Ovary (tissue), 3 donors: ENCODE measurements at regions not wholly inside any gene's neighbourhood (a gene's known extent, or its start where the extent isn't known, plus 50 kb on each side); places are given as distances from the start of the nearest gene placed in this dataset.

Experiments
- CTCF ChIP-seq, 3 donors: fragments of 450-650 bp in 2 of 3; fragments of 200-600 bp in 1 of 3; IDR thresholded peaks; one replicate each; pipeline versions ENCODE4 v1.5.1 to v1.8.0; 2016 to 2022; ENCODE audit warnings: antibody characterized with exemption in 3 of 3, mild to moderate bottlenecking in 1 of 3
- EP300 ChIP-seq: sonication (generic); formaldehyde crosslinking; IDR thresholded peaks from one replicate; pipeline ENCODE4 v1.6.1; 2017; ENCODE audit warnings: antibody characterized with exemption
- POLR2A ChIP-seq: fragments of 450-650 bp; IDR thresholded peaks from one replicate; pipeline ENCODE4 v1.6.1; 2017; ENCODE audit warnings: antibody characterized with exemption, mild to moderate bottlenecking, moderate library complexity
- donor health status: DM: no; HTN: no; CAD: no.

DNA sequence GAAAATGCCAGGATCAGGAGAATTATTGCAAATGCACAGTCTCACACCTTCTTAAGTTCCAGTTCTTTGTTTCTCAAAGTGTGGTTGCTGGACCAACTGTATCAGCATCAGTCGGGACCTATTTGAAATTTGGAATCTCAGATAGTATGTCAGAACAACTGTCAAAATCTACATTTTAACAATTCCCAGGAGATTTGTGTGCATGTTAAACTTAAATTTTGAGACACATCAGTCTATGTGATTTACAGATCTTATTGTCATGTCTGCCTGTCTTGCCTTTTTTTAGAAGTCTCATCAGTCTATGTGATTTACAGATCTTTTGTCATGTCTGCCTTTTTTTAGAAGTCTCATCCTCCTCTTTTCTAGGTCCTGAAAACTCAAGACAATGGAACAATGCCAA lies 243.6 kb upstream of the MEIS1 start:
- TF ChIP-seq CTCF (IDR thresholded peaks at IDR 0.05) (no peak), POLR2A (no peak), EP300 (no peak)
